Neural cell (in vitro differentiated cells): ENCODE measurements at regions not wholly inside any gene's neighbourhood (a gene's known extent, or its start where the extent isn't known, plus 50 kb on each side); places are given as distances from the start of the nearest gene placed in this dataset.

Source experiments
- EP300 ChIP-seq: fragments of 450-650 bp; conservative IDR thresholded peaks from 2 replicates; pipeline ENCODE4 v1.6.1; 2014; ENCODE audit warnings: antibody characterized with exemption, mild to moderate bottlenecking, moderate library complexity; ENCODE audit not compliant: poor library complexity, severe bottlenecking
- EZH2 ChIP-seq: fragments of 200-600, 300-800 bp; shearing (Covaris generic), sonication (generic); IDR thresholded peaks from 2 replicates; pipeline ENCODE4 v1.6.1; 2014; ENCODE audit warnings: antibody characterized with exemption, low read length, borderline replicate concordance, mild to moderate bottlenecking; ENCODE audit not compliant: insufficient read depth, poor library complexity, severe bottlenecking
- RAD21 ChIP-seq: fragments of 450-650 bp; conservative IDR thresholded peaks from 2 replicates; pipeline ENCODE4 v1.6.1; 2014; ENCODE audit warnings: antibody characterized with exemption, mild to moderate bottlenecking, moderate library complexity
- SMC3 ChIP-seq: fragments of 450-650 bp; conservative IDR thresholded peaks from 2 replicates; pipeline ENCODE4 v1.6.1; 2014; ENCODE audit warnings: antibody characterized with exemption, mild to moderate bottlenecking, moderate library complexity; ENCODE audit not compliant: poor library complexity
- TF ChIP-seq, protein P1 (sequence below): fragments of 450-650 bp; IDR thresholded peaks from 2 replicates; pipeline ENCODE4 v1.5.1; 2014; ENCODE audit warnings: antibody characterized with exemption, mild to moderate bottlenecking, moderate library complexity; ENCODE audit not compliant: poor library complexity, severe bottlenecking

DNA sequence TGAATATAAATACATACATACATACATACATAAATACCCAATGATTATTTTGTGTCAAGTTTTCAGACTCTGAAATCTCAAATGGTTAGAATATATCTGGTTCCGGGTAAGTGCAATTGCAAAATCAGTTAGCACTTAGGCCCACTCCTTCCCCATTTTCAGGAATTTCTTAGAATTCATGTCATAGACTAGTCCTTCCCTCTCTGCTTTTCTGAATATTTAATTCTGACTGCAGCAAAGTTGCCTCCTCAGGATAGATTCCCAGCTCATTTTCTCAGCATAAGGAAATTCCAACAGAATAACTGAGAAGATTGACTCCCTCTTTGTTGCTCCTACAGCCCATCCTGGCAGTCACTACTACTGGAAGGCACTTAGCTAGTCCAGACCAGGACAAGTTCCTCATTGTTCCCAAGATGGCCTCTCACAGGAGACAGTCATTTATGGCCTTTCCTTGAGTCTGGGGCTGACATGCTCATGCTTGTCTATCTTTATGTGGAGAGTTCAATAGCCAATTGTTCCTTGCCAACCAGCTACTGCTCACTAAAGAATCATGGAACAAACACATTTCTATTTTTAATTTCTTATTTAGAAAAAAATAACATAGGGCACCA is 142.9 kb upstream of the ITGB1 start:
- TF ChIP-seq EZH2 (no peak), SMC3 (no peak), RAD21 (no peak), EP300 (no peak)
- TF ChIP-seq, protein P1, sequence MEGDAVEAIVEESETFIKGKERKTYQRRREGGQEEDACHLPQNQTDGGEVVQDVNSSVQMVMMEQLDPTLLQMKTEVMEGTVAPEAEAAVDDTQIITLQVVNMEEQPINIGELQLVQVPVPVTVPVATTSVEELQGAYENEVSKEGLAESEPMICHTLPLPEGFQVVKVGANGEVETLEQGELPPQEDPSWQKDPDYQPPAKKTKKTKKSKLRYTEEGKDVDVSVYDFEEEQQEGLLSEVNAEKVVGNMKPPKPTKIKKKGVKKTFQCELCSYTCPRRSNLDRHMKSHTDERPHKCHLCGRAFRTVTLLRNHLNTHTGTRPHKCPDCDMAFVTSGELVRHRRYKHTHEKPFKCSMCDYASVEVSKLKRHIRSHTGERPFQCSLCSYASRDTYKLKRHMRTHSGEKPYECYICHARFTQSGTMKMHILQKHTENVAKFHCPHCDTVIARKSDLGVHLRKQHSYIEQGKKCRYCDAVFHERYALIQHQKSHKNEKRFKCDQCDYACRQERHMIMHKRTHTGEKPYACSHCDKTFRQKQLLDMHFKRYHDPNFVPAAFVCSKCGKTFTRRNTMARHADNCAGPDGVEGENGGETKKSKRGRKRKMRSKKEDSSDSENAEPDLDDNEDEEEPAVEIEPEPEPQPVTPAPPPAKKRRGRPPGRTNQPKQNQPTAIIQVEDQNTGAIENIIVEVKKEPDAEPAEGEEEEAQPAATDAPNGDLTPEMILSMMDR: no peak
